ENCODE measurements at regions not wholly inside any gene's neighbourhood (a gene's known extent, or its start where the extent isn't known, plus 50 kb on each side); places are given as distances from the start of the nearest gene placed in this dataset.

DNA sequence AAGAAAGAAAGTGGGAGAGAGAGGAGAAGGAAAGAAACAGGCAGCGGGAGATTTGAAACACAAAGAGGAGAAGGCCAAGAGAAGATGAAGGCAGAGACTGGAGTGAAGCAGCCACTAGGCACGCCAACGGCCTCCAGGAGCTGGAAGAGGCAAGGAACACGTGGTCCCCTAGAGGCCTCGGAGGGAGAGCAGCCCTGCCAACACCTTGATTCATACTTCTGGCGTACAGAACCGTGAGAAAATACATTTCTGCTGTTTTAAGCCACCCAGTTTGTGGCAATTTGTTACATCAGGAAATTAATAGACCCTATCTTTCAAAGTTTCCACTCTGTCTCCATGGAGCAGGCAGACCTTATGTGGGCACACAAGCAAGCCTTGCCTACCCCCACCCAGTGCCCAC lies 133.4 kb downstream of the ACTL7B start:
- no peaks in the 10 kb centered on the region for H3K27me3 Mint-ChIP-seq
- peaks cover 3% of the 10 kb centered on the region for H3K9me3 Mint-ChIP-seq
- CTCF ChIA-PET = no interaction called here
- H3K36me3 Mint-ChIP-seq = no peaks in the 10 kb centered on the region
- H3K27ac Mint-ChIP-seq = no peak overlapping the region
- H3K4me3 Mint-ChIP-seq = no peak overlapping the region
- DNase-seq = no peak
- no peaks in the 10 kb centered on the region for H3K4me1 Mint-ChIP-seq

DNA sequence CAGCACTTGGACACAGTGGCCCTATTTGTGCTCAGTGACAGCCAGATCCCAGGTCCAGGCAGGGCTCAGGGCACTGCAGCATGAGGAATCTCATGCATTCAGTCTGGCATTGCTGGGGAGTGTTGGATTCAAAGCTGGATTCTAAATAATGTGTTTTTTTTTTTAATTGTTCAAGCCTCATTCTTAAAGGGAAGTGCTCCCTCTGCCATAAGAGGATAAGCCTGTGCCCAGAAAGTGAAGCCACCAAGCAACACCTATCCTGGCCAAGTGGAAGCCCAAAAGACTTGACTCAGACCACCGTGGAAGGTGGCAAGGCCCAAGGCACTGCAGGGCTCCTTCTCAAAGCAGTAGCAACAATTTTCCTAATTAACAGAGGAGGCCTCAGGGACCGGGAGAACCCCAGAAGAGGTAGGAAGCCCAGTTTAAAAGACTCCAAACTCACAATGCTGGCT lies 135.6 kb downstream of the ACTL7B start:
- no peaks in the 10 kb centered on the region for H3K36me3 Mint-ChIP-seq
- CTCF ChIA-PET = no interaction called here
- no peaks in the 10 kb centered on the region for H3K4me1 Mint-ChIP-seq
- H3K27ac Mint-ChIP-seq = no peak overlapping the region
- no peak for DNase-seq
- H3K27me3 Mint-ChIP-seq = no peaks in the 10 kb centered on the region
- H3K9me3 Mint-ChIP-seq = peaks cover 4% of the 10 kb centered on the region
- H3K4me3 Mint-ChIP-seq = no peak overlapping the region

DNA sequence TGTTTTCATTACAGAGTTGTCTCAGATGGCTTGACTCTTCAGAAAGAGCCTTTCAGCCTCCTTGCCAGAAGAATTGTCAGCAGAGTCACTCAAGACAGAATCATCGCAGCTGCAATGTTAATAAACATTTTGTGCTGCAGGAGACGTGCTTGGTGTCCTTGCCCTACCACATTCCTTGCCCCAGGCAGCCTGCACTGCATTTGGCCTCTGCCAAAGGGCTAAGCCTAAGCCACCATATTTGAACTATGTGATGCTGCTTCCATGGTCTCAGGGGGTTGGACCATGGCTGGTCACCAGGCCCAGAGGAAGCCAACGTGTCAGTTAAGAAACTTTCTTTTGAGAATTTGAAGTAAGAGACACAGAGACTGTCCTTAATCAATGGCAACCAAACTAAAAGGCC lies 145.4 kb downstream of the ACTL7B start:
- H3K4me1 Mint-ChIP-seq = no peaks in the 10 kb centered on the region
- H3K27me3 Mint-ChIP-seq = no peaks in the 10 kb centered on the region
- DNase-seq = no peak
- no peak overlapping the region for H3K4me3 Mint-ChIP-seq
- H3K27ac Mint-ChIP-seq = no peak overlapping the region
- H3K9me3 Mint-ChIP-seq = no peaks in the 10 kb centered on the region
- CTCF ChIA-PET = no interaction called here
- H3K36me3 Mint-ChIP-seq = no peaks in the 10 kb centered on the region

DNA sequence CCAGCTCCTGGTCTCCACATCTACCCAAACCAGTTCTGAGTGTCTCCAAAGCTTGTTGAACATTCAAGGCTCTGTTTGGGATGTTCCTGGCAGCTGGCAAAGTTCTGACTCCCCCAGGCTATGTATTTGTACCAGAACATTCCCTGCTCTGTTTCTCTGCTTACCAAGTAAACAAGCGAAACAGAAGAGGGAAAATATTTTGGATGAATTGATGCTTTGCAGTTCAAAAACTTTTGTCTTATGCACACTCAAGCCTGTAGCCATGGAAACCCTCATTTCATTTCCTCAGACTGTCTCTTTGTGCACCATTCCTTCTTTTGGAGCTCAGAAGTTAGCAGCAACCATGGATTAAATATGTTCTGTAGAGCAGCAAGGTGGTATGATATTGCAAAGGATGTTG lies 145.8 kb downstream of the ACTL7B start:
- H3K4me3 Mint-ChIP-seq = no peak overlapping the region
- no peaks in the 10 kb centered on the region for H3K4me1 Mint-ChIP-seq
- no peak for DNase-seq
- no peaks in the 10 kb centered on the region for H3K36me3 Mint-ChIP-seq
- no peaks in the 10 kb centered on the region for H3K9me3 Mint-ChIP-seq
- H3K27ac Mint-ChIP-seq = no peak overlapping the region
- no peaks in the 10 kb centered on the region for H3K27me3 Mint-ChIP-seq
- CTCF ChIA-PET = no interaction called here

DNA sequence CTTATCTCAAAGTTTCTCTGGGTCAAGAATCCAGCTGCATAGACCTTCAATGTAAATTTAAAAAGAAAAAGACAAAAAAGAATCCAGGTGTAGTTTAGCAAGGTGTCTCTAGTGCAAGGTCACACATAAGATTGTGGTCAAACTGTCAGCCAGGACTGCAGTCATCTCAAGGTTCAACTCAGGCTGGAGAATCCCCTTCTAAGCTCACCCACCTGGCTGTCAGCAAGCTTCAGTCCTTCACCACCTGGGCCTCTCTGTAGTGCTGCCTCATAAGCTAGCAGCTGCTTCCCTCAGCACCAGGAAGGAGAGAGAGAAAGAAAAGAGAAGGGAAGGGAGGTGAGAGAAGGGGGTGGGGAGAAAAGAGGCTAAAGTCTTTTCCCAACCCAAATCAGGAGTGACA lies 146.7 kb downstream of the ACTL7B start:
- no peak overlapping the region for H3K27ac Mint-ChIP-seq
- no peaks in the 10 kb centered on the region for H3K27me3 Mint-ChIP-seq
- H3K4me3 Mint-ChIP-seq = no peak overlapping the region
- H3K4me1 Mint-ChIP-seq = no peaks in the 10 kb centered on the region
- no peak for DNase-seq
- no peaks in the 10 kb centered on the region for H3K36me3 Mint-ChIP-seq
- no peaks in the 10 kb centered on the region for H3K9me3 Mint-ChIP-seq
- CTCF ChIA-PET = no interaction called here

DNA sequence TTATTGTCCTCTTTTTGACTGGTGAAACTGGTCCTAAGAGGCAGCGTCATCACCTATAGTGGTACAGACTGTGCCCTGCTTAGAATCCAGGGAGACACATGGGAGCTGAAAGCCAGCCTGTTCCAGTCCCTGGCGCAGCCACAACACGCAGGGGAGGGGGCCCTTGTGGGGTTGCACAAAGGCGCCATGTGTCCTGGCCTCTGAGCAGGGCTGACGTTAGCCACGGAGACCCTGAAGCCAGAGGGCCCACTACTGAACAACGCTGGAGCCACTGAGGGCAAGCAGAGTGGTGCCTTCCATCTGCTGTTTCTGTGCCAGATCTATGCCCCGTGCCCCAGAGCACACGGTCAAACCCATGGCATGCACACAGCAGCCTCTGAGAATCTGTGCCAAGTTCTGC lies 147.3 kb downstream of the ACTL7B start:
- H3K9me3 Mint-ChIP-seq = no peaks in the 10 kb centered on the region
- H3K36me3 Mint-ChIP-seq = no peaks in the 10 kb centered on the region
- H3K27me3 Mint-ChIP-seq = no peaks in the 10 kb centered on the region
- DNase-seq = no peak
- H3K4me1 Mint-ChIP-seq = no peaks in the 10 kb centered on the region
- CTCF ChIA-PET = no interaction called here
- H3K4me3 Mint-ChIP-seq = no peak overlapping the region
- H3K27ac Mint-ChIP-seq = no peak overlapping the region

DNA sequence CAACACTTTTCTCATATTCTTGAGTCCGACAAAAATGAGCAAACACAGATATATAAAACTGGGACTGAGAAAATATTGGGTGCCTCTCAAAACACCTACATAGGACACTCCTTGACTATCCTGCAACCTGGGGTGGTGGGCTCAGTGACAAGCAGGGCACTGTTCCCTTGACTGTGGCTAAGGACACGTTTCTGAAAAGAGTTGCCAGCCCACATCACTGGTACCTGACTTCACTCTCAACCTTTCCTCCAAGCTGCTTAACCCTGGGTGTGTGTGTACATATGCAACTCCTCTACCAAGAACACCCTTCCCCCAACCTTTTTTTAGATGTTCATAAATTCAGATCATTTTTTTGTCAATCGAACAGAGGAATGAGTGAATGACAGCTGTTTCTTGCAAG lies 148.7 kb downstream of the ACTL7B start:
- peaks cover 2% of the 10 kb centered on the region for H3K9me3 Mint-ChIP-seq

DNA sequence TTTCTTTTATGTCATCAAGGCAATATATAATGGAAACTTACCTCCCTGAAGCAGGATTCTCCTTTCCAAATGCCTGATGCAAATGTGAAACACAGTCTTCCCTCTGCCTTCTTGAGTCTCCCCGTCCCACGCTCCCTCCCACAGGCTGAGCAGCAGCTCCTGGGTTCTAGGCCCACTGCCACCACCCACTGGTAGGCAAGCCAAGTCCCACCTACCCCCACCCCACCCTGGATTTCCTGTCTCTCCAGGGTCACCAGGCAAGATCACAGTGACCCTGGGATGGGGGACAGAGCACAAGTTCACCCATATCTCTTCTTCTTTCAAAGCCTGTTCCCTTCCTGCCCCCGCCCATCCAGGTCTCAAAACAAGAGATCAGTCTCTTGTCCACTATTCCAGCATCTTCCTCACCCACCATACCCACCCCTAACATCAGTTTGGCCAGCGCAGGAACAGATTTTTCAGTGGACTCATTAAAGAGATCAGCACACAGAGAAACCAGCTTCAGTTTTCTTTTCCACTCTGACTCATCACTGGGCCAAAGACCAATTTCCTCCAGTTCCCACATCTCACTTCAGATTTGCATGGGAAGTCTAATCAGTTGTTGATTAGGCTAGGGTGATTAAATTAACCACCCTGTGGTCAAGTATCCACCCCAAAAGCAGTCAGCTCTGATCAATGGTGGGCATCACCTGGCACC lies 151.5 kb downstream of the ACTL7B start:
- Mint-ChIP-seq H3K27me3 (no peaks in the 10 kb centered on the region), H3K9me3 (peaks cover 2% of the 10 kb centered on the region), H3K27ac (no peak overlapping the region), H3K4me3 (no peak overlapping the region), H3K36me3 (no peaks in the 10 kb centered on the region), H3K4me1 (no peaks in the 10 kb centered on the region)
- no peak for DNase-seq
- CTCF ChIA-PET = no interaction called here

More for the DNA sequence above, 148.7 kb downstream of the ACTL7B start:
- Mint-ChIP-seq H3K36me3 (no peaks in the 10 kb centered on the region), H3K4me1 (no peaks in the 10 kb centered on the region), H3K27me3 (no peaks in the 10 kb centered on the region), H3K27ac (no peak overlapping the region), H3K4me3 (no peak overlapping the region)
- CTCF ChIA-PET = no interaction called here
- DNase-seq = no peak

DNA sequence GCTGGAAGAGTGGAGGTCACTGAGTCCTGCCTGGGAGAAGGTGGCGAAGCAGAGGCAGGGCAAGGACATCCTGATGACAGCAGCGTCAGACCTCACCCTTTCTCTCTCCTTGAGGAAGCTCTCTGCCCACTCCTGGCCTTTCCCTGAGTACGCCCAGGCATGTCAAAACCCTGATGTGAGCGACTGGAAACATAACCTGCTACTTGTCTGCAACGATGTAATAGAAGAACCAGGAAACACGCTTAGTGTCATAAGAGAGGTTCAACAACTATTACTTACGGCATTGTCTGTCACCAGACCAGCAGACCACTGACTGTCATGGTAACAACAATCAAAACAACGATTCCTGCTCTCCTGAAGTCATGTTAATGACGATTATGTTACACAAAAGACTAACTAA lies 152.4 kb downstream of the ACTL7B start:
- Mint-ChIP-seq H3K4me3 (no peak overlapping the region), H3K4me1 (no peaks in the 10 kb centered on the region), H3K9me3 (peaks cover 2% of the 10 kb centered on the region), H3K36me3 (no peaks in the 10 kb centered on the region), H3K27me3 (no peaks in the 10 kb centered on the region), H3K27ac (no peak overlapping the region)
- CTCF ChIA-PET = no interaction called here
- DNase-seq = no peak

DNA sequence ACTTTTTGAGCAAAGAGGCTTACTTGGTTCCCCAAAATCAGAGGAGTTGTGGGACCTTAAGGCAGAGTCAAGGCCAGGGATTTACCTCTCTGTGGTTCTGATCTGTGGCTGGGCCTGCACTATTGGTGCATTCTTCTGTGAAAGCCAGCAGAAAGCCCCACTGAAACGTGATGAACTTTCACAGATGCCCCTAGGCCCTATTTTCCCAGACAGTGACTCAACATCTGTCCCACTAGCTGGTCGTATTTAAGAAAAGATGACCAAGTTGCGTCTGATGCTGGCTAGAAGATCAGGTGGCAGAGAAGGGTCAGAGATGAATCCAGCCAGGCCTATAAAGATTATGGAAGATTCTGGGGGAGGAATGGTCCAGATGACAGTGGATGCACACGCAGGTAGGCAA lies 153.1 kb downstream of the ACTL7B start:
- no peak overlapping the region for H3K27ac Mint-ChIP-seq
- DNase-seq = no peak
- no peaks in the 10 kb centered on the region for H3K27me3 Mint-ChIP-seq
- CTCF ChIA-PET = no interaction called here
- H3K9me3 Mint-ChIP-seq = peaks cover 2% of the 10 kb centered on the region
- no peaks in the 10 kb centered on the region for H3K36me3 Mint-ChIP-seq
- no peak overlapping the region for H3K4me3 Mint-ChIP-seq
- H3K4me1 Mint-ChIP-seq = no peaks in the 10 kb centered on the region

DNA sequence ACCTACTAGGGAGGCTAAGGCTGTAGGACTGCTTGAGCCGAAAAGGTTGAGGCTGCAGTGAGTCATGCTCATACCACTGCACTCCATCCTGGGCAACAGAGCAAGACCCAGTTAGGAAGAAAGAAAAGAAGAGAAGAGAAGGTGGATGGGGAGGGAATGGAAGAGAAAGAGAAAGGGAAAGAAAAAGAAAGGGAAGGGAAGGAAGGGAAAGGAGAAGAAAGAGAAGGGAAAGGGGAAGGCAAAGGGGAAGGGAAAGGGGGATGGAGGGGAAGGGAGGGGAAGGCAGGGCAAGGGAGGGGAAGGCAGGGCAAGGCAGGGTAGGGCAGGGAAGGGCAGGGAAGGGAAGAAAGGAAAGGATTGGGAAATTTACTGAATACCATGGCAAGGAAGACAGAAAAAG lies 157.0 kb downstream of the ACTL7B start:
- Mint-ChIP-seq H3K27ac (no peak overlapping the region), H3K36me3 (no peaks in the 10 kb centered on the region), H3K4me1 (no peaks in the 10 kb centered on the region), H3K4me3 (no peak overlapping the region), H3K9me3 (peaks cover 11% of the 10 kb centered on the region), H3K27me3 (no peaks in the 10 kb centered on the region)
- CTCF ChIA-PET = no interaction called here
- DNase-seq = no peak

DNA sequence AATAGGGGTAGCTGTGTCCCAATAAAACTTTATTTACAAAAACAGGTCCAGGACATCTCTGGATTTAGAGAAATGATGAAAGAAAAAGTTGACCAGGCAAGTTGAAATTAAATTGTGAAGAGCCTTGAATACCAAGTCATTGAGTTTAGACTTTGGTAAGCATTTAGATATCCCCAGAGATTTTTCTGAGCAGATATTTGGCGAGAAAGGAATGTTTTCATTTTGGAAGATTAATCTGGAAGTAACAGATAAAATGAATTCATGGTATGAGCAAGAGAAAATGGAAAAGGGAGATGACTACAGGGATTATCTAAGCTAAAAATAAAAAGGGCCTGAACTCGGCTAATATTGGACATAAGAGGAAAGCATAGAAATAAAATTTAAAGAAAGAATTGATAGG lies 157.6 kb downstream of the ACTL7B start:
- CTCF ChIA-PET = no interaction called here
- Mint-ChIP-seq H3K36me3 (no peaks in the 10 kb centered on the region), H3K4me3 (no peak overlapping the region), H3K27ac (no peak overlapping the region), H3K9me3 (peaks cover 11% of the 10 kb centered on the region), H3K27me3 (no peaks in the 10 kb centered on the region), H3K4me1 (no peaks in the 10 kb centered on the region)
- DNase-seq = no peak

DNA sequence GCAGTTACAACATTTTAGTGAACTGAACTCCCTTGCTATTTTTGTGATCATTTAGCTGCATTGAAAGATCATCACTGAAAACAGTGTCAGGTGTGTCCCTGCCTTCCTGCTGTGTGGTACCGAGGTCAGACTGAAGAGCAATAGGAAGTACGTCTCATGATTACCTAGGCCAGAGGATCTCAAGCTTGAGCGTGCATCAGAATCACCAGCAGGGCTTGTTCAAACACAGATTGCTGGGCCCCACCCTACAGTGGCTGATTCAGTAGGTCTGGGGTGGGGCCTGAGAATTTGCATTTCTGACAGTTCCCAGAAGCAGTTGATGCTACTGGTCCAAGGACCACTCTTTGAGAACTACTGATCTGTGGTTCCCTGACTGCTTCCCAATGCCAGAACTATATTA lies 159.6 kb downstream of the ACTL7B start:
- H3K27me3 Mint-ChIP-seq = no peaks in the 10 kb centered on the region
- H3K36me3 Mint-ChIP-seq = no peaks in the 10 kb centered on the region
- no peak overlapping the region for H3K4me3 Mint-ChIP-seq
- no peak for DNase-seq
- H3K27ac Mint-ChIP-seq = no peak overlapping the region
- peaks cover 13% of the 10 kb centered on the region for H3K9me3 Mint-ChIP-seq
- no peaks in the 10 kb centered on the region for H3K4me1 Mint-ChIP-seq
- CTCF ChIA-PET = no interaction called here

DNA sequence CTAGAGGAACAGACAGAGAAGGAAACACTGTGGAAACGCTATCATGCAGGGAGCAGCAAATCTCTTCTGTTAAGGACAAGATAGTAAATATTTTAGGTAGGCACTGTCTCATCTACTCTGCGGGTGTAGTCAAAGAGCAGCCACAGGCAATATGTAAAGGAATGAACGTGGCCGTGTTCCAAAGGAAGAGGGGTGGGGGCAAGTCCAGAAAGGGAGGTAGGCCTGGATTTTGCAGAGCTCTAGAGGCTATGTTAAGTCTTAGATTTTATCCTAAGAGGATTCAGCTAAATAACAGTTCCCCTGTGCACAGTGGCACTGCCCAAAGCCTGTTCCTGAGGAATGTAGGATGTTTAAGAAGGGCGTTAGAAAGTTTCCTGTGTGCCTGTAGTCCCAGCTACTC lies 161.6 kb downstream of the ACTL7B start:
- CTCF ChIA-PET = interaction anchor here (0.8 kb wide), 1 partner anchor 69 kb away, joined by 3 read pairs; no protein-coding TSS in a partner anchor
- Mint-ChIP-seq H3K4me3 (no peak overlapping the region), H3K9me3 (peaks cover 13% of the 10 kb centered on the region), H3K27ac (no peak overlapping the region), H3K36me3 (no peaks in the 10 kb centered on the region), H3K27me3 (no peaks in the 10 kb centered on the region), H3K4me1 (no peaks in the 10 kb centered on the region)
- no peak for DNase-seq

DNA sequence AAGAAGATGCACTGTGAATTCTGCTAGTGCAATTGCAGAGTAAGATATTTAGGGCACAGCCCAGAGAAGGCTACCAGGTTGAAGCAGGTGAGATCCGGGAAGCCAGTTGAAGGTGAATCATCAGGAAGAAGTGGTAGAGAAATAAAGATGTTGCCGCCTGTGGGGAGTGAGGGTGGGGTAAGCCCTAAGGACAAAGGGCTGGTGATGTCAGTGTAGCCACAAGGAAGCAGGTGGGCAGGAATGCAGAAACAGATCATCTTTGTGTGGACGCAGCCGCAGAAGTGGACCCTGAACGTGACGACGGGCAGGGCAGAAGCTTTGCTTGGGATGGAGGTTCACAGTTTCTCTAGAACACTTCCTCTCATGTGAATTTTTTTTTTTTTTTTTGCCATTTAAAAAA lies 164.2 kb downstream of the ACTL7B start:
- H3K4me1 Mint-ChIP-seq = no peaks in the 10 kb centered on the region
- H3K4me3 Mint-ChIP-seq = no peak overlapping the region
- H3K36me3 Mint-ChIP-seq = no peaks in the 10 kb centered on the region
- no peak overlapping the region for H3K27ac Mint-ChIP-seq
- no peak for DNase-seq
- CTCF ChIA-PET = no interaction called here
- H3K27me3 Mint-ChIP-seq = no peaks in the 10 kb centered on the region
- peaks cover 11% of the 10 kb centered on the region for H3K9me3 Mint-ChIP-seq

DNA sequence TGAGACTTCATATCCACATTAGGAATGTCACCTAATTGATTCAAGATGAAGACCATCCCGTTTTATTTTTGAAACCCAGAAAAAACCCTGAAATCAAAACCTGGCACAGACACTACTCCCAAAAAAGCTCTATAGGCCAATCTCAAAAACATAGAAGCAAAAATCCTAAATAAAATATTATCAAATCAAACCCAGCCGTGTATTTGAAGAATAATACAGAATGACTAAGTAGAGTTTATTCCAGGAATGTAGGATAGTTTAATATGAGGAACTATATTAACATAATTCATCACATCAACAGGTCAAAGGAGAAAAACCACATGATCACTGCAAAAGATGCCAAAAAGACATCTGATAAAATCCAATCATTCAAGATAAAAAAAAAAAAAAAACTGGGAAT lies 167.1 kb downstream of the ACTL7B start:
- Mint-ChIP-seq H3K27me3 (no peaks in the 10 kb centered on the region), H3K27ac (no peak overlapping the region), H3K4me3 (no peak overlapping the region), H3K4me1 (no peaks in the 10 kb centered on the region), H3K9me3 (peaks cover 5% of the 10 kb centered on the region), H3K36me3 (no peaks in the 10 kb centered on the region)
- CTCF ChIA-PET = no interaction called here
- DNase-seq = no peak
